ENCODE measurements at regions not wholly inside any gene's neighbourhood (a gene's known extent, or its start where the extent isn't known, plus 50 kb on each side); places are given as distances from the start of the nearest gene placed in this dataset.

GRCh38 chr6:92979281-92979680 is 440.1 kb downstream of the EPHA7 start:
- no peaks in the 10 kb centered on the region for H3K79me2 ChIP-seq (ENCODE audit: control insufficient read depth in 1 of 2, insufficient read depth in 2 of 2, low read length in 2 of 2)
- no peak for DNase-seq (ENCODE audit: low read depth in 1 of 2, low spot score in 2 of 2)
- no peak overlapping the region for H3K4ac ChIP-seq (replicated peaks; ENCODE audit: insufficient read length, low read depth, low read length)
- no peaks in the 10 kb centered on the region; a peak in 1 of 4 replicates for H3K9me3 ChIP-seq (ENCODE audit: insufficient read depth in 2 of 2, low read depth in 1 of 2, low read length in 1 of 2)
- no peaks in the 10 kb centered on the region for H3K4me1 ChIP-seq (replicated peaks in 1 of 4; ENCODE audit: control insufficient read depth in 3 of 4, insufficient read depth in 4 of 4, low read length in 3 of 4)
- no peaks in the 10 kb centered on the region for H4K20me1 ChIP-seq (replicated peaks in 1 of 2; ENCODE audit: control insufficient read depth in 1 of 2, insufficient read depth in 2 of 2, low read length in 2 of 2)
- no peak overlapping the region for H3K4me2 ChIP-seq (ENCODE audit: insufficient read depth in 1 of 2, low read depth in 2 of 2, low read length in 2 of 2)
- no peak overlapping the region for H3K56ac ChIP-seq (replicated peaks; ENCODE audit: insufficient read length, low read depth, low read length)
- H3K4me3 ChIP-seq (ENCODE audit: extremely low read depth in 1 of 4, insufficient read depth in 2 of 4, low read depth in 3 of 4, low read length in 4 of 4), result no peak overlapping the region
- 100% methylated on average over 2 of the region's 2 CpGs; no CpG with 5 or more reads in 1 of the 2 experiments for WGBS, 2 experiments (ENCODE audit: extremely low coverage in 1 of 2, insufficient coverage in 1 of 2, insufficient read length in 1 of 2, insufficient replicate concordance in 2 of 2, low coverage in 1 of 2, low lambda C conversion rate in 2 of 2, missing lambda C conversion rate in 1 of 2)
- no peak overlapping the region for H2BK120ac ChIP-seq (replicated peaks; ENCODE audit: low read depth, low read length)
- no peak overlapping the region for H3K18ac ChIP-seq (ENCODE audit: extremely low read depth, low read length)
- ChIA-PET POLR2A (ENCODE audit: partially characterized antibody) (no interaction called here), CTCF (ENCODE audit: partially characterized antibody) (no interaction called here)
- TF ChIP-seq POLR2AphosphoS5 (IDR thresholded peaks at IDR 0.05; ENCODE audit: low read depth, low read length), result no peak
- no peak for TF ChIP-seq JUN (IDR thresholded peaks at IDR 0.05; ENCODE audit: low read depth, low read length)
- no peak for TF ChIP-seq MAFK (IDR thresholded peaks at IDR 0.05; ENCODE audit: low read depth, low read length)
- no peak for TF ChIP-seq PHF8 (conservative IDR thresholded peaks at IDR 0.05; ENCODE audit: low read depth, low read length)
- no peak for TF ChIP-seq KDM1A (IDR thresholded peaks at IDR 0.05; ENCODE audit: borderline replicate concordance, low read length)
- TF ChIP-seq SAP30 (IDR thresholded peaks at IDR 0.05; ENCODE audit: insufficient read depth, insufficient replicate concordance, low read length), result no peak
- TF ChIP-seq HDAC6 (IDR thresholded peaks at IDR 0.05; ENCODE audit: low read depth, low read length), result no peak
- no peak for TF ChIP-seq E2F6 (IDR thresholded peaks at IDR 0.05)
- no peak overlapping the region for H4K8ac ChIP-seq (ENCODE audit: extremely low read depth, insufficient read depth, low read length)
- H3K9ac ChIP-seq (replicated peaks in 1 of 4; ENCODE audit: extremely low read depth in 1 of 4, low read depth in 3 of 4, low read length in 3 of 4), result no peak overlapping the region
- H2AK5ac ChIP-seq (ENCODE audit: low read depth, low read length), result no peak overlapping the region
- H2BK5ac ChIP-seq (ENCODE audit: low read depth, low read length), result no peak overlapping the region
- no peak overlapping the region for H2BK20ac ChIP-seq (ENCODE audit: low read length)
- H4K5ac ChIP-seq (ENCODE audit: insufficient read length, low read depth, low read length), result no peak overlapping the region
- no peak overlapping the region for H3K23ac ChIP-seq (ENCODE audit: insufficient read length)
- H2AFZ ChIP-seq (ENCODE audit: low read length), result no peak overlapping the region
- H2BK15ac ChIP-seq (ENCODE audit: low read length), result no peak overlapping the region
- H3K36me3 ChIP-seq (ENCODE audit: control insufficient read depth in 2 of 4, insufficient read depth in 4 of 4, low read length in 3 of 4), result no peaks in the 10 kb centered on the region
- FAIRE-seq, result no peak
- no peak overlapping the region for H2BK12ac ChIP-seq (ENCODE audit: low read depth, low read length)
- H3K23me2 ChIP-seq (ENCODE audit: low read depth, low read length), result no peaks in the 10 kb centered on the region
- no peak overlapping the region for H4K91ac ChIP-seq (replicated peaks; ENCODE audit: insufficient read length, low read length)
- H3K27ac ChIP-seq (ENCODE audit: low read depth, low read length), result no peak overlapping the region
- no peaks in the 10 kb centered on the region for H3K79me1 ChIP-seq (ENCODE audit: low read depth, low read length)
- H3K14ac ChIP-seq (ENCODE audit: insufficient read length), result no peak overlapping the region
- H3K27me3 ChIP-seq (replicated peaks in 1 of 4; ENCODE audit: control insufficient read depth in 3 of 4, extremely low read depth in 1 of 4, insufficient read depth in 3 of 4, low read length in 3 of 4), result no peaks in the 10 kb centered on the region

Data from H1 (cell line).